Epidermal melanocyte (primary cell): ENCODE measurements at regions not wholly inside any gene's neighbourhood (a gene's known extent, or its start where the extent isn't known, plus 50 kb on each side); places are given as distances from the start of the nearest gene placed in this dataset.

ENCODE experiments used
- DNase-seq: peaks from one replicate; pipeline ENCODE4 v3.0.0; 2011; ENCODE audit warnings: low spot score; ENCODE audit not compliant: insufficient read length

GRCh38 chr9:120212853-120213200 is 367.1 kb downstream of the CDK5RAP2 start:
- no peak for DNase-seq

- DNase-seq = no peak
These were observed 367.7 kb downstream of the CDK5RAP2 start for GRCh38 chr9:120212153-120212852.

- DNase-seq = no peak
These were observed 369.7 kb downstream of the CDK5RAP2 start for GRCh38 chr9:120210274-120210673.

- no peak for DNase-seq
These were observed 376.9 kb downstream of the CDK5RAP2 start for GRCh38 chr9:120202856-120203654.

- DNase-seq = no peak
These were observed 381.9 kb downstream of the CDK5RAP2 start for GRCh38 chr9:120198027-120198426.

- no peak for DNase-seq
These were observed 382.4 kb downstream of the CDK5RAP2 start for GRCh38 chr9:120197605-120198004.

- no peak for DNase-seq
These were observed 388.8 kb downstream of the CDK5RAP2 start for GRCh38 chr9:120191141-120191540.

- no peak for DNase-seq
These were observed 392.2 kb downstream of the CDK5RAP2 start for GRCh38 chr9:120187758-120188157.

- no peak for DNase-seq
These were observed 393.7 kb downstream of the CDK5RAP2 start for GRCh38 chr9:120186276-120186675.

GRCh38 chr9:120184266-120184665 is 395.7 kb downstream of the CDK5RAP2 start:
- DNase-seq = no peak

GRCh38 chr9:120183615-120184014 is 396.4 kb downstream of the CDK5RAP2 start:
- no peak for DNase-seq

- DNase-seq = no peak
These were observed 398.0 kb downstream of the CDK5RAP2 start for GRCh38 chr9:120182011-120182410.

GRCh38 chr9:120177121-120177520 is 402.8 kb downstream of the CDK5RAP2 start:
- no peak for DNase-seq

GRCh38 chr9:120175031-120175430 is 404.9 kb downstream of the CDK5RAP2 start:
- no peak for DNase-seq

GRCh38 chr9:120161776-120162175 is 418.2 kb downstream of the CDK5RAP2 start:
- no peak for DNase-seq

- no peak for DNase-seq
These were observed 421.7 kb downstream of the CDK5RAP2 start for GRCh38 chr9:120158221-120158620.

- DNase-seq = no peak
These were observed 423.6 kb downstream of the CDK5RAP2 start for GRCh38 chr9:120156376-120156775.

GRCh38 chr9:120153258-120153657 is 426.7 kb downstream of the CDK5RAP2 start:
- DNase-seq = no peak

GRCh38 chr9:120152295-120152694 is 427.7 kb downstream of the CDK5RAP2 start:
- DNase-seq = no peak

GRCh38 chr9:120151806-120152205 is 428.2 kb downstream of the CDK5RAP2 start:
- DNase-seq = no peak

- no peak for DNase-seq
These were observed 428.8 kb downstream of the CDK5RAP2 start for GRCh38 chr9:120151149-120151548.

GRCh38 chr9:120138955-120139354 is 441.0 kb downstream of the CDK5RAP2 start:
- no peak for DNase-seq
